HepG2 (cell line): ENCODE measurements at regions not wholly inside any gene's neighbourhood (a gene's known extent, or its start where the extent isn't known, plus 50 kb on each side); places are given as distances from the start of the nearest gene placed in this dataset.

Experiments
- ATAC-seq: fragments of 200-7000 bp; cut with Tn5 transposase; 3 replicates; pipeline ENCODE4 v1.9.1; 2020; ENCODE audit warnings: mild to moderate bottlenecking, moderate library complexity
- BruUV-seq: library from RNA; stranded (reverse); fragments of 400-500 nt; replicated peaks from 2 replicates; lab custom pipeline; 2021; lab: Mats Ljungman, UMichigan
- CTCF ChIA-PET: fragments of 300-600 bp; formaldehyde crosslinking; extraction: SDS; loops from one replicate; lab custom pipeline; 2021; ENCODE audit warnings: low total read pairs, inconsistent platforms, low intra/inter-chr PET ratio; lab: Yijun Ruan, JAX
- POLR2A ChIA-PET: fragments of 350-600 bp; sonication (Branson Sonifier 250); formaldehyde crosslinking; loops from one replicate; lab custom pipeline; 2020; ENCODE audit warnings: antibody characterized with exemption, inconsistent platforms; lab: Yijun Ruan, JAX
- DNase-seq: peaks from one replicate; pipeline ENCODE4 v3.0.0-alpha.2; 2015; ENCODE audit warnings: low spot score
- FAIRE-seq: peaks from 3 replicates; lab custom pipeline; 2011; peaks lifted over from hg19 to GRCh38; lab: Jason Lieb, UNC
- H2AFZ ChIP-seq: one replicate; pipeline ENCODE4 v1.6.1; 2011; ENCODE audit warnings: low read length, inconsistent platforms
- H3K27ac ChIP-seq: fragments of 300-600 bp; 3 replicates; pipeline ENCODE4 v1.8.0; 2011; ENCODE audit warnings: mixed run types, mild to moderate bottlenecking, mixed read lengths, low read length, inconsistent platforms; ENCODE audit not compliant: insufficient read depth; ENCODE audit errors: extremely low read length
- H3K27me3 ChIP-seq, 2 experiments: fragments of 200-600 bp in 1 of 2; 2 replicates in 1 of 2; 3 replicates in 1 of 2; pipeline versions ENCODE4 v1.6.0 to v1.8.0; 2011; ENCODE audit warnings: low read length in 2 of 2, mild to moderate bottlenecking in 2 of 2, moderate library complexity in 2 of 2, inconsistent platforms in 1 of 2; ENCODE audit not compliant: insufficient read depth in 2 of 2, control insufficient read depth in 1 of 2
- H3K36me3 ChIP-seq, 2 experiments: fragments of 200-600 bp in 1 of 2; replicated peaks in 1 of 2; 2 replicates in 1 of 2; 3 replicates in 1 of 2; pipeline versions ENCODE4 v1.5.1 to v1.8.0; 2011; ENCODE audit warnings: low read length in 2 of 2, inconsistent platforms in 1 of 2; ENCODE audit not compliant: insufficient read depth in 2 of 2, control insufficient read depth in 1 of 2
- H3K4me1 ChIP-seq: 2 replicates; pipeline ENCODE4 v1.5.1; 2012; ENCODE audit warnings: low read length, inconsistent platforms; ENCODE audit not compliant: insufficient read depth
- H3K4me2 ChIP-seq: 2 replicates; pipeline ENCODE4 v1.6.0; 2011; ENCODE audit warnings: low read depth, low read length, inconsistent platforms
- H3K4me3 ChIP-seq, 3 experiments: fragments of 200-600 bp in 1 of 3; sonication (generic), shearing (Covaris generic) in 1 of 3; replicated peaks in 1 of 3; 2 replicates each; pipeline ENCODE4 v1.5.1; 2011 to 2016; ENCODE audit warnings: low read length in 3 of 3, inconsistent platforms in 2 of 3, low read depth in 2 of 3, mild to moderate bottlenecking in 2 of 3, control low read depth in 1 of 3, mixed read lengths in 1 of 3; ENCODE audit not compliant: insufficient read depth in 1 of 3
- H3K79me2 ChIP-seq: one replicate; pipeline ENCODE4 v1.6.1; 2011; ENCODE audit warnings: low read length, inconsistent platforms; ENCODE audit not compliant: insufficient read depth
- H3K9ac ChIP-seq: 2 replicates; pipeline ENCODE4 v1.6.0; 2011; ENCODE audit warnings: mild to moderate bottlenecking, low read depth, low read length, inconsistent platforms; ENCODE audit not compliant: insufficient read depth
- H3K9me3 ChIP-seq: 2 replicates; pipeline ENCODE4 v1.5.1; 2012; ENCODE audit warnings: mild to moderate bottlenecking, low read length
- H4K20me1 ChIP-seq: 2 replicates; pipeline ENCODE4 v1.6.0; 2011; ENCODE audit warnings: inconsistent platforms, mild to moderate bottlenecking, low read length, moderate library complexity; ENCODE audit not compliant: insufficient read depth
- GLMP ChIP-seq: sonication (generic); formaldehyde crosslinking; IDR thresholded peaks from 2 replicates; pipeline ENCODE4 v1.9.0; 2021; ENCODE audit warnings: missing genetic modification reagents, mild to moderate bottlenecking, borderline replicate concordance
- KLF12 ChIP-seq: sonication (generic); formaldehyde crosslinking; IDR thresholded peaks from 2 replicates; pipeline ENCODE4 v1.4.0; 2020; ENCODE audit warnings: missing genetic modification reagents, borderline replicate concordance
- MNT ChIP-seq: fragments of 450-650 bp; IDR thresholded peaks from 2 replicates; pipeline ENCODE4 v1.6.1; 2016
- NFKB2 ChIP-seq: sonication (generic); formaldehyde crosslinking; IDR thresholded peaks from 2 replicates; pipeline ENCODE4 v1.4.0; 2020; ENCODE audit warnings: missing genetic modification reagents, borderline replicate concordance
- NONO ChIP-seq, 2 experiments: fragments of 450-650 bp in 1 of 2; sonication (generic) in 1 of 2; formaldehyde crosslinking in 1 of 2; IDR thresholded peaks in 1 of 2; conservative IDR thresholded peaks in 1 of 2; 2 replicates each; pipeline versions ENCODE4 v1.6.1 to v1.8.0; 2017 to 2022; ENCODE audit warnings: mild to moderate bottlenecking in 1 of 2, missing genetic modification reagents in 1 of 2, moderate library complexity in 1 of 2
- PITX1 ChIP-seq: sonication (generic); formaldehyde crosslinking; IDR thresholded peaks from 2 replicates; pipeline ENCODE4 v1.5.1; 2020; ENCODE audit warnings: mild to moderate bottlenecking, missing genetic modification reagents
- PRMT3 ChIP-seq: sonication (generic); formaldehyde crosslinking; IDR thresholded peaks from 2 replicates; pipeline ENCODE4 v1.8.1; 2022; ENCODE audit warnings: low read depth, mild to moderate bottlenecking, moderate library complexity, missing genetic modification reagents, borderline replicate concordance
- SSRP1 ChIP-seq: IDR thresholded peaks from 2 replicates; pipeline ENCODE4 v1.6.1; 2016; ENCODE audit warnings: control low read depth
- TCF7L2 ChIP-seq: IDR thresholded peaks from 2 replicates; pipeline ENCODE4 v1.6.1; 2011; ENCODE audit warnings: mild to moderate bottlenecking, low read depth, low read length, moderate library complexity
- USF2 ChIP-seq, 2 experiments: sonication (generic) in 1 of 2; formaldehyde crosslinking in 1 of 2; IDR thresholded peaks; 2 replicates each; pipeline versions ENCODE4 v1.5.1 to v1.6.1; 2011 to 2020; ENCODE audit warnings: borderline replicate concordance in 1 of 2, low read depth in 1 of 2, low read length in 1 of 2, mild to moderate bottlenecking in 1 of 2, missing genetic modification reagents in 1 of 2, moderate library complexity in 1 of 2
- ZBTB46 ChIP-seq: sonication (generic); formaldehyde crosslinking; IDR thresholded peaks from 2 replicates; pipeline ENCODE4 v1.4.0; 2020; ENCODE audit warnings: mild to moderate bottlenecking, missing genetic modification reagents, borderline replicate concordance
- ZNF230 ChIP-seq: sonication (generic); formaldehyde crosslinking; IDR thresholded peaks from 2 replicates; pipeline ENCODE4 v1.4.0; 2020; ENCODE audit warnings: mild to moderate bottlenecking, missing genetic modification reagents
- ZNF343 ChIP-seq: sonication (generic); formaldehyde crosslinking; IDR thresholded peaks from 2 replicates; pipeline ENCODE4 v1.4.0; 2020; ENCODE audit warnings: mild to moderate bottlenecking, missing genetic modification reagents
- ZNF441 ChIP-seq: sonication (generic); formaldehyde crosslinking; IDR thresholded peaks from 2 replicates; pipeline ENCODE4 v1.7.0; 2021; ENCODE audit warnings: missing genetic modification reagents, borderline replicate concordance
- ZNF7 ChIP-seq: IDR thresholded peaks from 2 replicates; pipeline ENCODE4 v1.6.1; 2016; ENCODE audit warnings: missing biosample characterization, missing genetic modification reagents
- ZNF790 ChIP-seq: sonication (generic); formaldehyde crosslinking; IDR thresholded peaks from 2 replicates; pipeline ENCODE4 v1.8.0; 2022; ENCODE audit warnings: missing genetic modification reagents, mild to moderate bottlenecking, borderline replicate concordance
- WGBS: methylation state at CpG from one replicate; pipeline ENCODE4 v1.1.6; 2017; ENCODE audit warnings: low lambda C conversion rate; 5-methylcytosine and 5-hydroxymethylcytosine counted together
- in situ Hi-C: cut with HindIII; loops from 2 replicates; pipeline ENCODE4 v1.10.0; 2017; ENCODE audit warnings: low pct_unique_long_range_greater_than_20kb; ENCODE audit not compliant: extremely low pct_ligation_motif_present
- intact Hi-C: fragments of 100-400 bp; cut with micrococcal nuclease; formaldehyde crosslinking; loops from one replicate; pipeline ENCODE4 v1.10.0; 2022; ENCODE audit not compliant: unreplicated experiment

- TF ChIP-seq GLMP (CRISPR knock-in tag), result no peak
- TF ChIP-seq ZNF441 (CRISPR knock-in tag), result no peak
- no peak for TF ChIP-seq USF2 (IDR thresholded peaks at IDR 0.05; ENCODE audit: low read depth, low read length)
- no peak for TF ChIP-seq USF2 (CRISPR knock-in tag; IDR thresholded peaks at IDR 0.05; ENCODE audit: borderline replicate concordance)
- TF ChIP-seq ZNF343 (CRISPR knock-in tag), result no peak
- no peak for TF ChIP-seq NFKB2 (CRISPR knock-in tag)
Measured at GRCh38 chr10:70985824-70986622, 97.7 kb upstream of the PCBD1 start (continued).

- H3K9ac ChIP-seq, result no peak overlapping the region
- WGBS, result 32% methylated on average over 6 of the region's 7 CpGs
- H3K4me1 ChIP-seq, result peaks cover 22% of the 10 kb centered on the region
- POLR2A ChIA-PET, result no interaction called here
- H3K4me2 ChIP-seq, result no peak overlapping the region
- H2AFZ ChIP-seq, result no peak overlapping the region
- H3K79me2 ChIP-seq, result no peaks in the 10 kb centered on the region
- no peak overlapping the region for H3K27ac ChIP-seq
- in situ Hi-C loops, result no loop called here
- BruUV-seq, result no TSS peak
- intact Hi-C loops, result no loop called here
- no peak overlapping the region for H3K4me3 ChIP-seq
- FAIRE-seq, result no peak
- CTCF ChIA-PET, result no interaction called here
- no peak for ATAC-seq
- DNase-seq, result no peak
- no peaks in the 10 kb centered on the region for H3K36me3 ChIP-seq
- no peaks in the 10 kb centered on the region for H4K20me1 ChIP-seq
- no peaks in the 10 kb centered on the region for H3K9me3 ChIP-seq
- peaks cover 0 to 19% of the 10 kb centered on the region in 2 experiments; a peak in 3 of 5 replicates for H3K27me3 ChIP-seq
- no peak for TF ChIP-seq ZBTB46 (CRISPR knock-in tag)
- no peak for TF ChIP-seq ZNF230 (CRISPR knock-in tag)
- no peak for TF ChIP-seq MNT
- TF ChIP-seq PITX1, result no peak
- TF ChIP-seq ZNF790 (CRISPR knock-in tag), result no peak
- no peak for TF ChIP-seq NONO (IDR thresholded peaks at IDR 0.05)
- no peak for TF ChIP-seq NONO (CRISPR knock-in tag; conservative IDR thresholded peaks at IDR 0.05)
- TF ChIP-seq PRMT3, result no peak
- TF ChIP-seq ZNF7 (CRISPR knock-in tag), result no peak
- TF ChIP-seq SSRP1 (CRISPR knock-in tag), result no peak
- no peak for TF ChIP-seq KLF12
- TF ChIP-seq TCF7L2, result no peak
Measured at GRCh38 chr10:70986623-70986950, 98.2 kb upstream of the PCBD1 start.
